Activated naive CD8-positive, alpha-beta T cell treated with anti-CD3 and anti-CD28 coated beads, Interleukin-2, amount 50 U/mL, for 16 hours (primary cell): ENCODE measurements at regions not wholly inside any gene's neighbourhood (a gene's known extent, or its start where the extent isn't known, plus 50 kb on each side); places are given as distances from the start of the nearest gene placed in this dataset.
"Not testable (repeated sequence)": the region's sequence is repeated elsewhere in the genome, so short reads cannot be mapped to it uniquely, and the experiment has no call there.

Source experiments
- DNase-seq: peaks from one replicate; pipeline ENCODE4 v3.0.0-alpha.2; 2020; ENCODE audit warnings: low read depth, low spot score

DNA sequence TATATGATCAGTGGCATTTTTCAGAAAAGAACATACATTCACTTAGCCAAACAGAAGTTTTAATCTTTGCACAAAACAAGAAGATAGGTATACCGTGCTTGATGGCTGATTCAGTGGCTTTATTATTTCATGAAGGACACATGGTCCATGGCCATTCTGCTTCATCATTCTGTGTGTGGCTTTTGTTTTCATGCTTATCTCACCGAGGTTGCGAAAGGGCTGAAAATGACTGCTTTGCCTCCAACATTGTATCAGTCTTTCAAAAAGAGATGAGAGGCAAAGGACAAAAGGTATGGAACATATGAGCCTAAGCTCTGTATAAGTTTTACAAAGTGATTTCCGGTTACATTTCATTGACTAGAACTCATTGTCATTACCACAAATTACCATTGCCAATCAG lies 541.1 kb downstream of the RAB28 start:
- DNase-seq: no peak

DNA sequence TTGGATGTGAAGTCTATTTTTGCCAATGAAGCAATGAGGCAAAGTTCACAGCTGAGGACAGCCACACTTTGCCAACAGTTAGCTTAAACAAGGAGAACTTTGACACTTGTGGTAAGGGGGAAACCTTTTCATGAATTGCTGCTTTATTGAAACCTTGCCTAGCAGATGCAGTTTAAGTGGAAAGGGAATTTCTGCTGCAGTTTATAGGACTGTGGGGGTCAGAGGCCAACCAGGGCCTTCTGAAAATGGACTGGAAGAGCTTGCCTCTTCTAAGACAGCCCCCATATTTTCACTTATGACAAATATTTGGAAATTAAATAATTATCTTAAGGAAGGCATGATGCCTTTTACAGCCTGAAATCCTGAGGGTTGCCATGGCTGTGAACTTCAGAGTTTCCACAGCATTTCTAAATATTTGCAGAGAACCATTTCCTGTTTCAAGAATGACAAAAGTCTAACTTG lies 550.3 kb downstream of the RAB28 start:
- no peak for DNase-seq

DNA sequence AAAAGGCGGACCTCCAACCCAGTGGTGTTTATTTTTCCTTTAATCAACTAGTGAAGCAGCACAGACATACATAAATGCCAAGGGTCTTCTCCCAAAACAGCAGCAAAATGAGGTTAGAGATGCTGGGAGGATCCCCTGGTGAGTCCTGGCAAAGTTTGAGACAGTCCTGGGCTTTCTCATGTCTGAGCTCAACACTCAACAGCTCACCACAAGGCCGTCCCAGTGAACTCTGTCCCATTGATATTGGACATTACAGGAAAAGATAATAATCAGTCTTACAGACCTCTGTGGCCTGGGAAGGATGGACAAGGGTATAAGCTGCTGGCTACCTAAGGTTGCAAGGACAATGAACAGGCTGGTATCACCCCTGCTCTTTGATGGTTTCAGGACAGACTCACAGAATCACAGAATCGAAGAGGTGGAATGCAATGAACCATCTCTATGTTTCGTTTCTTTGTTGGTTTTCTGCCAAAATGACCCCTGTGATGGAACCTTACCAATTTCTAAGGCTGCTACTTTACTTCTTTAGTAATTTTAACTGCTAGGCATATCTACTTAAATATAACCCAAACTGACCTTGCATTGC lies 551.8 kb downstream of the RAB28 start:
- DNase-seq: no peak

DNA sequence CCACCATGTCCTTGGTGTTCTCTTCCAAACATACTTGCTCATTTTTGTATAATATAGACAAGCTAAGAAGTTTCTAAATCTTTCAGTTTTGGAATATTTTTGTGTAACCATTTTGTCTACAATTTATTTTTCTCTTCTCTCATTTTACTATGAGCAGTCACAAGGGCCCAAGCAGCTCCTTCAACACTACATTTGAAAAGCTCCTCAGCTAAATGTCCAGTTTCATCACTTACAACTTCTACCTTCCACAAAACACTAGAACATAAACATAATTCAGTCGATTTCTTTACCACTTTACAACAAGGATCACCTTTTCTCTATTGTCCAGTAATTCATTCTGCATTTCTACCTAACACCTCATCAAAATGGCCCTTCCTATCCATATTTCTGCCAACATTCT lies 554.4 kb downstream of the RAB28 start:
- no peak for DNase-seq

DNA sequence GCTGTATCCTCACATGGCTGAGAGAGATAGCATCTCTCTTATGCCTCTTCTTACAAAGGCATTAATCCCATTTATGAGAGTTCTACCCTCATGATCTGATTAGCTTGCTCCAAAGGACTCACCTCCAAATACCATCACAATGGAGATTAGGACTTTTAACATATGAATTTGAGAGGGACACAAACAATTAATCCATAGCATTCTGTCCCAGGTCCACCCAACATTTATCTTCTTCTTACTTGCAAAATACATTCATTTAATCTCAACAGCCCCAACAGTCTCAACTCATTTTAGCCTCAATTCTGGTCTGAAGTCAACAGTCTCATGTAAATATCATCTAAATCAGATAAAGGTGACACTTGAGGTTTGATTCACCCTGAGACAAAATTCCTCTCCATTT lies 555.4 kb downstream of the RAB28 start:
- DNase-seq: no peak

DNA sequence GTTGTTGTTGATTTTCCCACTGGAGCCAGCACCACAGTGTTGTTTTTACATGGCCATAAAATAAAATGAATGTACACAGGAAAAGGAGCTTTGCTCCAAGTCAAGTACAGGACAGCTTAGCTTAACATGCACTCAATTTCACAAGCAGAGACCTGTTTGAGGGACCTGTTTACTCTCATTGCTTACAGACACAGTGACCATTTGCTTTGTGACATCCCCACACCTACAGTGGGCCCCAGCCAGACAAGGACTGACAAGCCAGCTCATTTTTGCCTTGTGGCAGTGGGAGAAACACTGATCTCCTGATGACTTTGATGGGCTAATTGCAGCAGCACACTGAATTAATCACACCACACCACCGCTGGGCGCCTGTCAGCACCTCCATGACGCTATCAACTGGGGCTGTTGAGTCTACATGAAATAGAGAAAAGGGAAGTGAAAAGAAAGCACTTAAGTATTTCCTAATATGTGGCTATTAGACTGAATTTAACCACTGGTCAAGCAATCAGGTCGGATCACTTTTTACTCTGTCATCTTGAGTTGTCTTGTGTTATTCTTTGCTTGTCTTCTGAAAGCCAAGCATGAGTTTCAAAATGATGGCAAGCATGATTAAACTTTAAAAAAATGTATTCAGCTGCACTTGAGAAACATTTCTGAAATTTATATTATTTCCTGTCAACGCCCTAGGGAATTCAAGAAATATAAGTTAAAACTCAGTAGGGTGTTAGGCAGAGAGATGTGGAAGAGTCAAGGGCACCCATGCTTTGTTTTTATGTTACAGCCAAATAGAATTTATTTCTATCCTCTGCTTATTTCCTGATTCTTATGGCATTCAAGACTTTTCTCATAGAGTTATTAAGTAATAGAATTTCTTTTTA lies 557.7 kb downstream of the RAB28 start:
- DNase-seq: no peak

DNA sequence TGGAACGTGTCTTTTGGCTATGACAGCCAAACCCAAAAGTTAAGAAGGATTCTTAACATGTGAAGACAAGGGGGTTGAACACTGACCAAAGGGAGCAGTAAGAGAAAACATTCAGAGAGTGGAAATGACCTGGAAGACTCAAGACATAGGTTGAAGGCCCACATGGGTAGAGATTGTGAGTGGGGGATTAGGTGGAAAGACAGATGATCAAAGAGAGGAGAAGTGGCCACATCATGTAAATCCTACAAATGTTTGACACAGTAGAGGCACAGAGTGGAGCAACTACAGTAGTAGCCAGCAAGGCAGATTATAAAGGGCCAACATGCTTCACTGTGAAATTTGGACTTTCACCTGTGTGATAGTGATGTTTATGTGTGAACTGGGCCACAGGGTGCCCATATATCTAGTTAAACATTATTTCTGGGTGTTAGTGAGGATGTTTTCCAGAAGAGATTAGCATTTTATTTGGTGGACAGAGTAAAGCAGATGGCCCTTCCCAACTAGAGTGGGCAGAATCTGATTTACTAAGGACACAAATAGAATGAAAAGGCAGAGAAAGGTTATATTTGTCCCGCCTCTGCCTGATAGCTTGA lies 559.3 kb downstream of the RAB28 start:
- DNase-seq: no peak

DNA sequence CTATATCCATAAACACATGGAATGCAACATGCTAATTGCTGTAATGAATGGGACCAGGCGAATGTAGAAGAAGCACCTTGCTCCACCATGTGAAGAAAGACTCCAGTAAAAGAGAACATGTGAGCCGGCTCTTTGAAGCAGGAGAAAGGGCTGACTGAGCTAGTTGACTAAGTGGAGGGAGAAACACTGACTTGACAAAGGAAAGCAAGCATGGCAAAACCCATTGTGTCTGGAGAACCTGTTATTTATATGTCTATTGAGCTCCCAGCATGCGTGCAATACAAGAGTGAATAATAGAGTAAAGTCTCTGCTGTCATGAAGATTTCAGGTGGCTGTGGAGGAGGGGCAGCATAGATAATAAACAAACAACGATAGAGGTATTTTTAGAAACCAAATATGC lies 559.9 kb downstream of the RAB28 start:
- DNase-seq: no peak

DNA sequence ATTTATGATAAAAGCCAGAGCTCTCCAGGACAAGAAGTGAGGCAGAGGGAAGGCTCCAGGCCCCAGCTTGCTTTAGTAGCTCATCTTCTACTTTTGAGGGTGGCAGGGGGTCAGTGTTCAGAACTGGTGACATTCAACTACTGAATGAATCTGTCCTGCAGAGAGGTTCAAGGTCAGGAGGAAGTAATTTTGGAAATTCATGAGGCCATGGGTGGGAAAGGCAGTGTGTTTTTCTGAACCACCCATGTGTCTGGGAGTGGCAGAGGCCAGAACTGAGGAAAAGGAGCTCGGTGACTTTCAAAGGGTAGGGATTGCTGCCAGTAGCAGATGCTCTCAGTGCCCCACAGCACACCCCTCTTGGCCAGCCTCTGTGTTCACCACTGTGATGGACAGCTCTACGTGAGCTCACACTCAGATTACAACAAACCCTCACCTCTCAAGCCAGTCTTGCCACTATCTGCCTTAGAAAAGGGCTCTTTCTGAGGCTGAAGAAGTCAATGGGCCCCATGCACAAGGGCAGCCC lies 571.2 kb downstream of the RAB28 start:
- DNase-seq: no peak

DNA sequence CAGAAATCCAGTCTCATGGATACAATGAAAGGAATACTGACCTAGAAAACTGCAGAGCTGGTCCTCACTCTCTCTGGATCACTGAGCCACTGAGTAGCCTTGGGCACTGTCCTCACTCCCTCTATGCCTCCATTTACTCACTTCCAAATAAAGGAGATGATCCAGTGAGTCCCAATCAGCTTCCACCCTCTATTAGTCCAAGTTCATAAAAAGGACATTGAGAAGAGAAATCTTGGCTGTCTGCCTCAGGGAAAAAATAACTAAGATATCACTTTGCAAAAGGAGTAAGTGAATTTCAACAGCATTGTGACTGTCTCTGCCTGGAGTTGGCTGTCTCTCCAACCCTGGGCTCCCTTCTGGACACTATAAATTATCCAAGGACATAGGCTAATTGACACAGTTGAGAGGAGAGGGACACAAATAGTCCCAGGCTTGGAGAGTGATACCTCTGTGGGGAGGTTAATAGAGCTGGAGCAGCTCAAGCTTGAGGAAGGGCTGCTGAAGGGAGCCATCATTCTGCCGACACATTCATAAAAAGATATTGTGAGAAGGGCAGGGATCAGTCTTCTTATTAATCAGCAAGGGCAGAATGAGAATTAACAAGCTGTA lies 572.3 kb downstream of the RAB28 start:
- no peak for DNase-seq

DNA sequence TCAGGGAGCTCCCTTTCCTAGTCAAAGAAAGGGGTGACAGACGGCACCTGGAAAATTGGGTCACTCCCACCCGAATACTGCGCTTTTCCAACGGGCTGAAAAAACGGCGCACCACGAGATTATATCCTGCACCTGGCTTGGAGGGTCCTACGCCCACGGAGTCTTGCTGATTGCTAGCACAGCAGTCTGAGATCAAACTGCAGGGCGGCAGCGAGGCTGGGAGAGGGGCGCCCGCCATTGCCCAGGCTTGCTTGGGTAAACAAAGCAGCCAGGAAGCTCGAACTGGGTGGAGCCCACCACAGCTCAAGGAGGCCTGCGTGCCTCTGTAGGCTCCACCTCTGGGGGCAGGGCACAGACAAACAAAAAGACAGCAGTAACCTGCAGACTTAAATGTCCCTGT lies 580.5 kb downstream of the RAB28 start:
- DNase-seq: not testable (repeated sequence)

DNA sequence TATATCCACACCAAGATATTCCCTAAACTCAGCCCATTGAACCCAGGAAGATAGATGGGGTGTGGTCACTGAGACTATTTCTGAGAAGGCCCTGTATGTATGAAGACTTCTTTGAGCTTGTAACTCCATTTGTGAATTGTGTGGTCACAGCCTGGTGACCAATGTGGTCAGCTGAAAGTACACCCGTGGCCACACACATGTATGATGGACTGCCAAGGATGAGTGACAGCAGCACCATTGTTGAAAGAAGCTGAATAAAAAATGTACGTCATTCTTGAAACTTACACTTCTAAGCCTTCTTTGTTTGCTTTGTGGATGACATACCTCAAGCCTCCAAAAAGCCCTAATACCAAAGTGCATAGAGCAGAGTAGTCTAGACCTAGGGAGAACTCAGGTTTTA lies 581.4 kb downstream of the RAB28 start:
- DNase-seq: no peak

DNA sequence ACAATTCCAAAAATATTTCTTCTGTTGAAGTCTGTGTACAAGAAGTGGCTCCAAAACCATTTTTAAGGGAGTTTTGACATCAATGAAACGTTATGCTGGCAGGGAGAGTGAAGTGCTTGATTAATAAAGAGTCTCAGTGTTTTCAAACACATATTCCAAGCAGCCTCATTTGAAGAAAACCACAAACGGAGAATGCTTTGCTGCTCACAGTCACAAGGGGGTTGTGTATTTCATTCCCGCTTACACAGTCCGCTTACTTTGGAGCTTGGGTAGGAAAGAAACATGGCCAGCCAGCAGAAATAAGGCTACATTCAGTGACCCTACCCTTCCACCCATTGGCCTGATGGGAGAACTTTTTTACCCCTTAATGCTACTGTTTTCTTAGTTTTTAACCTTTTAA lies 586.2 kb downstream of the RAB28 start:
- DNase-seq: no peak

DNA sequence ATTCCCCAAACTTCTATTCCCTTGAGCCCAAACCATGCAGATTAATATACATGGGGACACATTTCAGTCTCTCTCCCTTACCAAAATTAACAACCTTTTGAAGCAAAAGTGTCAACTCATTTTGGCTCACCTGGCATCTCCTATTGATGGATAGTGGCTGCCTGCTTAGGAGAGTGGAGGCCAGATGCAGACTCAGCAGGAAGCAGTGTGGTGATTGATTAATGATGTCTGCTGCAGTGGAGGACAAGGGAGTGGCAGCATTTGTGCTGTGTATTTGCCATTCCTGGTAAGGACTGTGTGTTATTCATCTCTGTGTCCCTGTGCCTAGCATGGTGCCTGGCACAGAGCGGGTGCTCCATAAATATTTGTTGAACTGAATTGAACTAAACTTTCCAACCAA lies 590.1 kb downstream of the RAB28 start:
- DNase-seq: no peak

DNA sequence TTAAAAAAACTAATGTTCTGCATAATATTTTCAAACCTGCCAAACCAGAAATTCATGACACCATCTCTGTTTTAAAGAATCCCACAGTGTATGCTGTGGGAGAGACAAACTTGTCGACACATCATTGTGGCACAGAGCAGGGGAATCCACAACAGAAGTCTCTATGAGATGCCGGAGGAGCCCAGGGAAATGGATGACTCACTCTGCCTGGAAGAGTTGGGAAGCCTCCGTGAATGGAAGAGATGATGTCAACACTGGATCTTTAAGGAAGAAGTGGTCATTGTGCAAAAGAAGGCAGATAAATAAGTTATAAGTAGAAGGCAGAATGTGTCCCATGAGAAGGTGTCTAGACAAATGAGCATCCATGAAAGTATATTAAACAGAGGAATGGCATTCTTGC lies 595.1 kb downstream of the RAB28 start:
- no peak for DNase-seq

DNA sequence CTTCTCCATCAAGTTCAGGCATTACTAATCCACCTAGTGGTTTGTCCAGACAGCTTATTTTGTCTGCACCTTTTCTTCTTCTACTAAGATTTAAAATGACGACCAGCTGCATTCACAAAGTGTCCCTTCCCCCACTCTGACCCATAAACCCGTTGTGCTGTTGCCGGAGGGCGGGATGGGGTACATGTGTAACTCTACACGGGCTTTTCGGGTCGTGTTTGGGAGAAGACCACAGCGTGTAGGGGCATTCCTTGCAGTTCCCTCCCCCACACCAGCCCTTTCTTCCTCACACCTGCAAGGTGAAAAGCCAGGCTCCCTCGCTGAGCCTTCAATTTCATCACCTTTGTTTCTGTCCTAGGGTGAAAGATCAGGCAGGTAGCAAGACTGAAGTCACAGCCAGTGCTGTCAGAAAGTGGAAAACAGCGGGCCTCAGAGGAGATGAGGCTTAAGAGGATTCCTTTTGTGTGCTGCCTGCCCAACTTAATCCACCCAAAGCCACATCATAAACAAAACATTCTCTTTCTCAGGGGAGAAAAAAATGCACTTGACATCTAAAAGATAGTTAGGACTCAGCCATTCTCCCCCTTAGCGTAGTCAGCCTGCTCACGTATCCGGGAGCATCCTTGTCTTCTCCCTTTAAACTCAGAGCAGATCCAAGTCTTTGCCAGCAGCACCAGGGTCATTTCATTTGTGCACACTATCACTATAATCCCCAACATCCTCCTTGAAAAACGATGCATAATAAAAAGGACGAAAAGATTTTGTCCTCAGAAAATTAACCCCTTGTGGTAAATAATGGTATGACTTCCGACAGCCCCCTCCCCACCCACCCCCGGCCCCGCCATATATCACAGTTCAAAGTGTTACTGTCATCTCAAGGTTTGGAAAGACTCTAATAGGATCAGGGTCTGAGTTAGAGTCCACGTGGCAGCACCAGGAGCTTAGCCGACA lies 599.0 kb downstream of the RAB28 start:
- DNase-seq: no peak

DNA sequence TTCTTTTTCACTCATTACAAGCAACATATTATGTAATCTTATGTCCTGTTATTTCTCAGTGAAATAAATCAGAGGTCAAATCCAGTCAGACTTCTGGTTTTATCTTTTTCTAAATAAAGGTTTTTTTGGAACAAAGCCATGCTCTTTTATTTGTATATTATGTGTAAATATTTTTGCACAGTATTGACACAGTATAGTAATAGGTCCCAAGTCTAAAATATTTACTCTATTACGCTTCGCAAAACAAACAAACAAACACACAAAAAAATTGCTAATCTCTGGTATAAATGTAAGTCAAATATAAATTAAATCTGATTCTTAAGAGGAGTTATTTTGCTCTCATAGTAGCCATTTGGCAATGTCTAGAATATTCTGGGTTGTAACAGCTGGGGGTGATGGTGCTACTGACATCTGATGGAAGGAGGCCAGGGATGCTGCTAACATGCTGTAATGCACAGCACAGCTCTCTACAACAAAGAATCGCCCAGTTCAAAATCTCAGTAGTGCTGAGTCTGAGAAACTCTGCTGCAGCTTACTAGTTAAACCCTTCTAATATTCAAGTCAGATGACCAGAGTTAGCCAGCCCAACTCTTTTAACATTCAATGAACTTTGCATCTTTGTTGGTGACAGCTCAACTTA lies 602.1 kb downstream of the RAB28 start:
- no peak for DNase-seq

DNA sequence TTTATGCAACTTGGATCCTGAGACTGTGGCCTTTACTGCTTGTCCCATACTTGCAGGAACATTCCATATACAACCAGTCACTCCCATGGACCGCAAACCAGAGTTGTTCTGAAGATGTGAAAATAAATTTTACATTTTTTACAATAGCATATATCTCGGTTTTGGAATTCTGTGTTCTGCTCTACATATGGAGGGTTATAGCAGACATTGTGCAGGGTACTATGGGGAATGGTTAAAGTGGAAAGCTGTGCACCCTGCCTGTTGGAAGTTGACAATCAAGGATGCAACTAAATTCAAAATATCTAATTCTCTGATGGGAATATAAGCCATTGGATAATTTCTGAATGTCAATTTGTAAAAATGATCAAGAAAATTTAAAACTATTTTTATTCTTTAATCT lies 603.3 kb downstream of the RAB28 start:
- no peak for DNase-seq

DNA sequence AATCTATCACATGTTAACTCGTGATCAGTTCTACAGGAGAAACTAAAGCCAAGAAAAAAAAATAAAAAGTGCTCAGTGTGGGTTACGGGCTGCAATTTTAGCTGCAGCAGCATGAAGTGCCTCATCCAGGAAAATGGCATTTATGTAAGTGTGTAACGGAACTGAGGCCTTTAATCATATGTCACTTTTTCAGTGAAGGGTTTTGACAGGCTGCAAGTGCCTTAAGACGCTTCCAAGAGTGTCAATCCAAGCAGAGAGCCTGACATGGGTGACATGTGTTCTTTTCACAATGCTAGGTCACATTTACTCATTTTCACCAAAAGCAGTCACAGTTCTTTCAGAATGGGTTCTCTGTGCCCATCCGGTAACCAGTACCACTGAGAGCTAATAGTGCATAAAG lies 604.6 kb downstream of the RAB28 start:
- DNase-seq: no peak

DNA sequence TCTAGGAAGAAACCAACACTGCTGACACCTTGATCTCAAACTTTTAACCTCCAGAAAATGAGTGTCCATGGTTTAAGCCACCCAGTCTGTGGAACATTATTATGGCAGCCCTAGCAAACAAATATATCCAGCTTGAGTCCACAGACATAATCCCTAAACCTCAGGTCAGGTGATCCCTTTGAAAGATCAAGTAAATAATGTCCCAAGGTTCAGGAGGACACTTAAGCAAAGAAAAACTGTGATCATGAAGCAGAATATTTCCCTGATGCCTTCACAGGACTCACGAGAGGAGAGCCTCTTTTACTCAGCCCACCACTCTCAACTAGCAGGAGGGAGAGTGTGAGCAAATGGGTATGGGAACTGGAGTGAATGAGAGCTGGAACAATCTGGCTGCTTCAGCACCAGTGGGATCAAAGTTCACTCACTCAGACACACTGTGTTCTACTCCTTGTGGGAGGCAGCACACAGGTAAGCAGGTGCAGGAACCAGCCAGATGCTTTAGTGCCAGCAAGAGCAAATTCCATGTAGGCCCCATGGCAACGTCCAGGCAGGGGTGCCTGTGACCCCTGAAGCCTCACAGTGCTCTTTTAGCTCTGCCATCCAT lies 608.4 kb downstream of the RAB28 start:
- DNase-seq: no peak
